Astrocyte (in vitro differentiated cells and primary cell): ENCODE measurements at regions not wholly inside any gene's neighbourhood (a gene's known extent, or its start where the extent isn't known, plus 50 kb on each side); places are given as distances from the start of the nearest gene placed in this dataset.

ENCODE experiments used
- DNase-seq: peaks from one replicate; pipeline ENCODE4 v3.0.0-alpha.2; 2010; ENCODE audit warnings: low read depth
- FAIRE-seq: peaks from 2 replicates; lab custom pipeline; 2011; peaks lifted over from hg19 to GRCh38; lab: Jason Lieb, UNC
- H2AFZ ChIP-seq: 2 replicates; pipeline ENCODE4 v1.6.0; 2012; ENCODE audit warnings: low read depth, low read length, inconsistent platforms
- H3K27ac ChIP-seq: 2 replicates; pipeline ENCODE4 v1.5.1; 2011; ENCODE audit warnings: low read depth, low read length, inconsistent platforms
- H3K27me3 ChIP-seq: 2 replicates; pipeline ENCODE4 v1.6.0; 2011; ENCODE audit warnings: low read length, inconsistent platforms; ENCODE audit not compliant: insufficient read depth
- H3K36me3 ChIP-seq: 2 replicates; pipeline ENCODE4 v1.5.1; 2011; ENCODE audit warnings: low read length, inconsistent platforms; ENCODE audit not compliant: insufficient read depth
- H3K4me1 ChIP-seq: 2 replicates; pipeline ENCODE4 v1.5.1; 2011; ENCODE audit warnings: low read length, inconsistent platforms; ENCODE audit not compliant: insufficient read depth
- H3K4me2 ChIP-seq: 2 replicates; pipeline ENCODE4 v1.6.0; 2012; ENCODE audit warnings: low read length, inconsistent platforms
- H3K4me3 ChIP-seq: 2 replicates; pipeline ENCODE4 v1.5.1; 2011; ENCODE audit warnings: low read depth, mild to moderate bottlenecking, low read length, inconsistent platforms; ENCODE audit not compliant: insufficient read depth
- H3K79me2 ChIP-seq: 2 replicates; pipeline ENCODE4 v1.6.0; 2012; ENCODE audit warnings: mild to moderate bottlenecking, low read length, inconsistent platforms; ENCODE audit not compliant: insufficient read depth
- H3K9ac ChIP-seq: 2 replicates; pipeline ENCODE4 v1.6.0; 2012; ENCODE audit warnings: mild to moderate bottlenecking, low read length, inconsistent platforms
- H3K9me3 ChIP-seq: 2 replicates; pipeline ENCODE4 v1.5.1; 2012; ENCODE audit warnings: low read depth, mild to moderate bottlenecking, low read length, inconsistent platforms; ENCODE audit not compliant: insufficient read depth
- H4K20me1 ChIP-seq: 2 replicates; pipeline ENCODE4 v1.6.0; 2012; ENCODE audit warnings: low read length, inconsistent platforms; ENCODE audit not compliant: insufficient read depth
- H3K27ac Mint-ChIP-seq: one replicate; pipeline ENCODE4 v1.8.0; 2021; ENCODE audit warnings: mild to moderate bottlenecking, mixed read lengths; ENCODE audit not compliant: unreplicated experiment
- H3K27me3 Mint-ChIP-seq: one replicate; pipeline ENCODE4 v1.8.0; 2021; ENCODE audit warnings: low read depth, mixed read lengths; ENCODE audit not compliant: unreplicated experiment
- H3K36me3 Mint-ChIP-seq: one replicate; pipeline ENCODE4 v1.8.0; 2021; ENCODE audit warnings: low read depth, mixed read lengths; ENCODE audit not compliant: unreplicated experiment
- H3K4me1 Mint-ChIP-seq: one replicate; pipeline ENCODE4 v1.8.0; 2021; ENCODE audit warnings: low read depth, mixed read lengths; ENCODE audit not compliant: unreplicated experiment
- H3K4me3 Mint-ChIP-seq: one replicate; pipeline ENCODE4 v1.8.0; 2021; ENCODE audit warnings: mild to moderate bottlenecking, moderate library complexity, mixed read lengths; ENCODE audit not compliant: unreplicated experiment
- H3K9me3 Mint-ChIP-seq: one replicate; pipeline ENCODE4 v1.8.0; 2021; ENCODE audit warnings: mild to moderate bottlenecking, mixed read lengths; ENCODE audit not compliant: unreplicated experiment
- EZH2 ChIP-seq: IDR thresholded peaks from 2 replicates; pipeline ENCODE4 v1.6.1; 2012; ENCODE audit warnings: mild to moderate bottlenecking, low read length, inconsistent platforms; ENCODE audit not compliant: insufficient read depth
- TF ChIP-seq, protein P1 (sequence below): IDR thresholded peaks from 2 replicates; pipeline ENCODE4 v1.5.1; 2011; ENCODE audit warnings: low read depth, mild to moderate bottlenecking, inconsistent platforms, low read length, moderate library complexity; ENCODE audit not compliant: insufficient read depth

DNA sequence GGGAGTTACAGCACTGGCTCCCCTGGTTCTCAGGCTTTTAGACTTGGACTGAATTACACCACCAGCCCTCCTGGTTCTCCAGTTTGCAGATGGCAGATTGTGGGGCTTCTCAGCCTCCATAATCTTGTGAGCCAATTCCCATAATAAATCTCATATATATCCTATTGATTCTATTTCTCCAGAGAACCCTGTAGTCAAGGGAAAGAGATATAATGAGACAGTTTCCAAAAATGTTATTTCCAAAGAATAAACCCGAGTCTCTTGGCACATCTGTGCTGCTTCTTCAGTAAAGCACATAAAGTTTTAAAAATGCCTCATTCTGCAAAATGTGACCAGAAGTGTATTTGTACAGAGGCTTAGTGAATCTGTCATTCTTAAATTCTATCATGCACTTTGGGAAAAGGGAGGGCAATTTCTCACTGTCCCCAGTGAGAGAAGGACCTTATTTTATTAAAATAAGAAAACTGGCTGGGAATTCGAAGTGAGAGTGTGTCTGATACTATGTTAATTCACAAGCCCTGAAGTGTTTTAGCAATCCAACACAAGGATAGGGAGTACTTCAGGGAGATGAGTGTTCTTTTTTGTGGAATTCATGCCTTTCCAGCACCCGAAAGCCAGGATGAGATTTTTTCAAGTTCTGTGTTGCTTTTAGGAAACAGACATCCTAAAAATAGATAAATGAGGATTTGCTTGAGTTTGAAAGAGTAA lies 282.4 kb upstream of the CHAC2 start:
- Histone ChIP-seq H3K27ac (no peak overlapping the region), H3K4me2 (no peak overlapping the region), H3K4me1 (no peaks in the 10 kb centered on the region), H3K36me3 (no peaks in the 10 kb centered on the region), H3K9ac (no peak overlapping the region), H3K4me3 (no peak overlapping the region), H3K27me3 (no peaks in the 10 kb centered on the region), H2AFZ (no peak overlapping the region), H3K79me2 (no peaks in the 10 kb centered on the region), H4K20me1 (no peaks in the 10 kb centered on the region), H3K9me3 (no peaks in the 10 kb centered on the region)
- peaks cover 2% of the 10 kb centered on the region for H3K27me3 Mint-ChIP-seq
- H3K36me3 Mint-ChIP-seq: no peaks in the 10 kb centered on the region
- no peak for FAIRE-seq
- H3K27ac Mint-ChIP-seq: no peak overlapping the region
- no peak for DNase-seq
- TF ChIP-seq, protein P1, sequence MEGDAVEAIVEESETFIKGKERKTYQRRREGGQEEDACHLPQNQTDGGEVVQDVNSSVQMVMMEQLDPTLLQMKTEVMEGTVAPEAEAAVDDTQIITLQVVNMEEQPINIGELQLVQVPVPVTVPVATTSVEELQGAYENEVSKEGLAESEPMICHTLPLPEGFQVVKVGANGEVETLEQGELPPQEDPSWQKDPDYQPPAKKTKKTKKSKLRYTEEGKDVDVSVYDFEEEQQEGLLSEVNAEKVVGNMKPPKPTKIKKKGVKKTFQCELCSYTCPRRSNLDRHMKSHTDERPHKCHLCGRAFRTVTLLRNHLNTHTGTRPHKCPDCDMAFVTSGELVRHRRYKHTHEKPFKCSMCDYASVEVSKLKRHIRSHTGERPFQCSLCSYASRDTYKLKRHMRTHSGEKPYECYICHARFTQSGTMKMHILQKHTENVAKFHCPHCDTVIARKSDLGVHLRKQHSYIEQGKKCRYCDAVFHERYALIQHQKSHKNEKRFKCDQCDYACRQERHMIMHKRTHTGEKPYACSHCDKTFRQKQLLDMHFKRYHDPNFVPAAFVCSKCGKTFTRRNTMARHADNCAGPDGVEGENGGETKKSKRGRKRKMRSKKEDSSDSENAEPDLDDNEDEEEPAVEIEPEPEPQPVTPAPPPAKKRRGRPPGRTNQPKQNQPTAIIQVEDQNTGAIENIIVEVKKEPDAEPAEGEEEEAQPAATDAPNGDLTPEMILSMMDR: no peak
- TF ChIP-seq EZH2: no peak
- no peaks in the 10 kb centered on the region for H3K4me1 Mint-ChIP-seq
- H3K9me3 Mint-ChIP-seq: no peaks in the 10 kb centered on the region
- H3K4me3 Mint-ChIP-seq: no peak overlapping the region

DNA sequence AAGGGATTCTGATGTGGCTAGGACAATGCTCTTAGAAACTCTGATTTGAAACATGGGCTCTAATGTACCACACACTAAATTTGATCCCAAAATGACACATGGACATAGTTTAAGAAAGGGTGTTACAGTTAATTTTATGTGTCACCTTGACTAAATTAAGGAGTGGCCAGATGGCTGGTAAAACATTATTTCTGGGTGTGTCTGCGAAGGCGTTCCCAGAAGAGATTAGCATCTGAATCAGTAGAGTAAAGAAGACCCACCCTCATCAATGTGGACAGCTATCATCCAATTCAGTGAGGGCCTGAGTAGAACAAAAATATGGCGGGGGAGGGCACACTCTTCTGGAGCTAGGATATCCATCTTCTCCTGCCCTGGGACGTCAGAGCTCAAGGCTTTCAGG lies 283.1 kb upstream of the CHAC2 start:
- no peak for FAIRE-seq
- no peak overlapping the region for H3K4me2 ChIP-seq
- H3K36me3 ChIP-seq: no peaks in the 10 kb centered on the region

More for the DNA sequence above, 283.1 kb upstream of the CHAC2 start:
- H3K4me3 ChIP-seq: no peak overlapping the region
- Mint-ChIP-seq H3K4me1 (no peaks in the 10 kb centered on the region), H3K27me3 (peaks cover 2% of the 10 kb centered on the region), H3K4me3 (no peak overlapping the region), H3K27ac (no peak overlapping the region), H3K9me3 (no peaks in the 10 kb centered on the region), H3K36me3 (no peaks in the 10 kb centered on the region)
- no peak overlapping the region for H2AFZ ChIP-seq
- TF ChIP-seq, protein P1: no peak
- TF ChIP-seq EZH2: no peak
- H3K4me1 ChIP-seq: no peaks in the 10 kb centered on the region
- no peak for DNase-seq
- H3K9ac ChIP-seq: no peak overlapping the region
- H3K9me3 ChIP-seq: no peaks in the 10 kb centered on the region
- no peaks in the 10 kb centered on the region for H4K20me1 ChIP-seq
- no peak overlapping the region for H3K27ac ChIP-seq
- no peaks in the 10 kb centered on the region for H3K79me2 ChIP-seq
- no peaks in the 10 kb centered on the region for H3K27me3 ChIP-seq
